ENCODE measurements at regions not wholly inside any gene's neighbourhood (a gene's known extent, or its start where the extent isn't known, plus 50 kb on each side); places are given as distances from the start of the nearest gene placed in this dataset.

GRCh38 chr14:104303705-104304425 lies 165.5 kb downstream of the KIF26A start:
- TF ChIP-seq REST (IDR thresholded peaks at IDR 0.05; ENCODE audit: borderline replicate concordance) (no peak), MXI1 (conservative IDR thresholded peaks at IDR 0.05; ENCODE audit: poor library complexity, severe bottlenecking) (no peak), TAF1 (IDR thresholded peaks at IDR 0.05; ENCODE audit: low read depth) (no peak), RAD21 (conservative IDR thresholded peaks at IDR 0.05) (no peak), EZH2 (IDR thresholded peaks at IDR 0.05; ENCODE audit: borderline replicate concordance, insufficient read depth, low read length, poor library complexity, severe bottlenecking) (no peak), EP300 (conservative IDR thresholded peaks at IDR 0.05; ENCODE audit: poor library complexity, severe bottlenecking) (no peak)
- no peak overlapping the region for H2AFZ ChIP-seq (ENCODE audit: low read depth, low read length)
- H3K9me3 ChIP-seq (ENCODE audit: low read length), result no peaks in the 10 kb centered on the region

GRCh38 chr14:104304451-104305351 lies 166.3 kb downstream of the KIF26A start:
- Histone ChIP-seq H3K4me2 (ENCODE audit: low read length) (no peak overlapping the region), H3K4me3 (ENCODE audit: low read length) (no peak overlapping the region), H3K79me2 (replicated peaks; ENCODE audit: insufficient read depth, low read length) (no peaks in the 10 kb centered on the region), H3K9me2 (ENCODE audit: insufficient read depth, low read length) (no peaks in the 10 kb centered on the region), H3K27ac (ENCODE audit: low read length) (no peak overlapping the region), H3K36me3 (ENCODE audit: insufficient read depth, low read length) (no peaks in the 10 kb centered on the region), H3F3A (ENCODE audit: insufficient read depth, low read length, poor library complexity, severe bottlenecking) (no peaks in the 10 kb centered on the region), H3K9me3 (ENCODE audit: low read length) (no peaks in the 10 kb centered on the region), H3K9ac (ENCODE audit: low read length) (no peak overlapping the region), H4K20me1 (ENCODE audit: insufficient read depth) (no peaks in the 10 kb centered on the region), H2AFZ (ENCODE audit: low read depth, low read length) (no peak overlapping the region), H3K27me3 (ENCODE audit: insufficient read depth, low read depth, low read length) (no peaks in the 10 kb centered on the region)
- no peak for TF ChIP-seq RAD21 (conservative IDR thresholded peaks at IDR 0.05)
- TF ChIP-seq TAF1 (IDR thresholded peaks at IDR 0.05; ENCODE audit: low read depth), result no peak
- TF ChIP-seq CTCF (IDR thresholded peaks at IDR 0.05; ENCODE audit: poor library complexity, severe bottlenecking), result no peak
- no peak for TF ChIP-seq MXI1 (conservative IDR thresholded peaks at IDR 0.05; ENCODE audit: poor library complexity, severe bottlenecking)
- TF ChIP-seq POLR2AphosphoS5 (IDR thresholded peaks at IDR 0.05), result no peak
- no peak for TF ChIP-seq EZH2 (IDR thresholded peaks at IDR 0.05; ENCODE audit: borderline replicate concordance, insufficient read depth, low read length, poor library complexity, severe bottlenecking)
- TF ChIP-seq EP300 (conservative IDR thresholded peaks at IDR 0.05; ENCODE audit: poor library complexity, severe bottlenecking), result no peak
- no peak for TF ChIP-seq SMC3 (conservative IDR thresholded peaks at IDR 0.05; ENCODE audit: poor library complexity)
- TF ChIP-seq REST (IDR thresholded peaks at IDR 0.05; ENCODE audit: borderline replicate concordance), result no peak

More at GRCh38 chr14:104303705-104304425, 165.5 kb downstream of the KIF26A start:
- no peaks in the 10 kb centered on the region for H4K20me1 ChIP-seq (ENCODE audit: insufficient read depth)
- no peak overlapping the region for H3K4me2 ChIP-seq (ENCODE audit: low read length)
- H3K36me3 ChIP-seq (ENCODE audit: insufficient read depth, low read length), result no peaks in the 10 kb centered on the region
- no peak overlapping the region for H3K4me3 ChIP-seq (ENCODE audit: low read length)
- H3K79me2 ChIP-seq (replicated peaks; ENCODE audit: insufficient read depth, low read length), result no peaks in the 10 kb centered on the region
- H3K27ac ChIP-seq (ENCODE audit: low read length), result no peak overlapping the region
- no peak overlapping the region for H3K9ac ChIP-seq (ENCODE audit: low read length)
- no peaks in the 10 kb centered on the region for H3K9me2 ChIP-seq (ENCODE audit: insufficient read depth, low read length)
- no peaks in the 10 kb centered on the region for H3K27me3 ChIP-seq (ENCODE audit: insufficient read depth, low read depth, low read length)
- H3F3A ChIP-seq (ENCODE audit: insufficient read depth, low read length, poor library complexity, severe bottlenecking), result no peaks in the 10 kb centered on the region
